ENCODE measurements at regions not wholly inside any gene's neighbourhood (a gene's known extent, or its start where the extent isn't known, plus 50 kb on each side); places are given as distances from the start of the nearest gene placed in this dataset.
"Not testable (repeated sequence)": the region's sequence is repeated elsewhere in the genome, so short reads cannot be mapped to it uniquely, and the experiment has no call there.

- TF ChIP-seq CTCF (IDR thresholded peaks at IDR 0.05; ENCODE audit: borderline replicate concordance, control extremely low read depth, extremely low read depth, insufficient read depth, missing control alignments), result no peak
- in situ Hi-C loops (cut with MboI; ENCODE audit: low sequenced_read_pairs, unreplicated experiment), result no loop called here
- no peak for DNase-seq (ENCODE audit: low spot score)
Measured at GRCh38 chr1:238401144-238401543, 510.4 kb upstream of the ZP4 start.

GRCh38 chr1:238399558-238399957 is 508.8 kb upstream of the ZP4 start:
- in situ Hi-C loops (cut with MboI; ENCODE audit: low sequenced_read_pairs, unreplicated experiment), result no loop called here
- TF ChIP-seq CTCF (IDR thresholded peaks at IDR 0.05; ENCODE audit: borderline replicate concordance, control extremely low read depth, extremely low read depth, insufficient read depth, missing control alignments), result no peak
- DNase-seq (ENCODE audit: low spot score), result no peak

- in situ Hi-C loops (cut with MboI; ENCODE audit: low sequenced_read_pairs, unreplicated experiment), result no loop called here
- TF ChIP-seq CTCF (IDR thresholded peaks at IDR 0.05; ENCODE audit: borderline replicate concordance, control extremely low read depth, extremely low read depth, insufficient read depth, missing control alignments), result no peak
- DNase-seq (ENCODE audit: low spot score), result no peak
Measured at GRCh38 chr1:238396140-238396539, 505.4 kb upstream of the ZP4 start.

GRCh38 chr1:238384381-238384780 is 493.7 kb upstream of the ZP4 start:
- no peak for DNase-seq (ENCODE audit: low spot score)
- in situ Hi-C loops (cut with MboI; ENCODE audit: low sequenced_read_pairs, unreplicated experiment), result no loop called here
- TF ChIP-seq CTCF (IDR thresholded peaks at IDR 0.05; ENCODE audit: borderline replicate concordance, control extremely low read depth, extremely low read depth, insufficient read depth, missing control alignments), result no peak

- in situ Hi-C loops (cut with MboI; ENCODE audit: low sequenced_read_pairs, unreplicated experiment), result no loop called here
- no peak for TF ChIP-seq CTCF (IDR thresholded peaks at IDR 0.05; ENCODE audit: borderline replicate concordance, control extremely low read depth, extremely low read depth, insufficient read depth, missing control alignments)
Measured at GRCh38 chr1:238380167-238380566, 489.4 kb upstream of the ZP4 start.

GRCh38 chr1:238379446-238379845 is 488.7 kb upstream of the ZP4 start:
- DNase-seq (ENCODE audit: low spot score); in situ Hi-C loops (cut with MboI; ENCODE audit: low sequenced_read_pairs, unreplicated experiment): not testable (repeated sequence)

More at GRCh38 chr1:238380167-238380566, 489.4 kb upstream of the ZP4 start:
- DNase-seq (ENCODE audit: low spot score), result no peak

GRCh38 chr1:238377280-238377919 is 486.7 kb upstream of the ZP4 start:
- TF ChIP-seq CTCF (IDR thresholded peaks at IDR 0.05; ENCODE audit: borderline replicate concordance, control extremely low read depth, extremely low read depth, insufficient read depth, missing control alignments), result no peak
- no peak for DNase-seq (ENCODE audit: low spot score)
- in situ Hi-C loops (cut with MboI; ENCODE audit: low sequenced_read_pairs, unreplicated experiment), result no loop called here

Data from GM13976 (cell line).